Fibroblast of lung (primary cell): ENCODE measurements at regions not wholly inside any gene's neighbourhood (a gene's known extent, or its start where the extent isn't known, plus 50 kb on each side); places are given as distances from the start of the nearest gene placed in this dataset.
A peak's percentile ranks its signal among the peaks of the same experiment; 100 is the strongest.

Source experiments
- DNase-seq, 2 donors: peaks; one replicate each; pipeline versions ENCODE4 v3.0.0 to v3.0.0-alpha.2; 2010; ENCODE audit warnings: low read depth in 2 of 2
- H2AFZ ChIP-seq: 2 replicates; pipeline ENCODE4 v1.5.1; 2012; ENCODE audit warnings: low read length, control low read depth, inconsistent platforms
- H3K27ac ChIP-seq: 2 replicates; pipeline ENCODE4 v1.5.1; 2011; ENCODE audit warnings: low read length, control low read depth; ENCODE audit not compliant: insufficient read depth
- H3K27me3 ChIP-seq: 2 replicates; pipeline ENCODE4 v1.5.1; 2011; ENCODE audit warnings: mild to moderate bottlenecking, low read length; ENCODE audit not compliant: control insufficient read depth, insufficient read depth
- H3K36me3 ChIP-seq: 2 replicates; pipeline ENCODE4 v1.5.1; 2011; ENCODE audit warnings: low read length; ENCODE audit not compliant: control insufficient read depth, insufficient read depth
- H3K4me1 ChIP-seq: 2 replicates; pipeline ENCODE4 v1.5.1; 2011; ENCODE audit warnings: low read length; ENCODE audit not compliant: control insufficient read depth, insufficient read depth; ENCODE audit errors: extremely low read depth
- H3K4me2 ChIP-seq: 2 replicates; pipeline ENCODE4 v1.5.1; 2011; ENCODE audit warnings: low read length, control low read depth; ENCODE audit not compliant: insufficient read depth; ENCODE audit errors: extremely low read depth
- H3K4me3 ChIP-seq, 4 experiments: fragments of 200-600 bp in 1 of 4; sonication (generic) in 1 of 4; replicated peaks in 1 of 4; 2 replicates each; pipeline ENCODE4 v1.5.1; 2011 to 2016; ENCODE audit warnings: low read length in 4 of 4, low read depth in 3 of 4, mild to moderate bottlenecking in 3 of 4, control low read depth in 2 of 4, inconsistent platforms in 1 of 4, mixed read lengths in 1 of 4; ENCODE audit not compliant: insufficient read depth in 1 of 4; ENCODE audit errors: control extremely low read depth in 1 of 4
- H3K79me2 ChIP-seq: 2 replicates; pipeline ENCODE4 v1.5.1; 2012; ENCODE audit warnings: mild to moderate bottlenecking, low read length, inconsistent platforms; ENCODE audit not compliant: control insufficient read depth, insufficient read depth
- H3K9ac ChIP-seq: 2 replicates; pipeline ENCODE4 v1.5.1; 2011; ENCODE audit warnings: mild to moderate bottlenecking, low read length, control low read depth; ENCODE audit not compliant: insufficient read depth
- H3K9me3 ChIP-seq: 2 replicates; pipeline ENCODE4 v1.5.1; 2012; ENCODE audit warnings: low read depth, low read length; ENCODE audit not compliant: control insufficient read depth, insufficient read depth
- H4K20me1 ChIP-seq: 2 replicates; pipeline ENCODE4 v1.5.1; 2011; ENCODE audit warnings: low read length; ENCODE audit not compliant: control insufficient read depth, insufficient read depth; ENCODE audit errors: extremely low read depth
- EZH2 ChIP-seq: IDR thresholded peaks from 2 replicates; pipeline ENCODE4 v1.5.1; 2012; ENCODE audit warnings: low read length, control low read depth, mild to moderate bottlenecking; ENCODE audit errors: missing control alignments
- TF ChIP-seq, protein P1 (sequence below), 2 donors: IDR thresholded peaks in 1 of 2; conservative IDR thresholded peaks in 1 of 2; 1 replicate in 1 of 2; 2 replicates in 1 of 2; pipeline ENCODE4 v1.5.1; 2011 to 2012; ENCODE audit warnings: low read length in 2 of 2, control low read depth in 1 of 2, inconsistent platforms in 1 of 2, low read depth in 1 of 2, mild to moderate bottlenecking in 1 of 2

DNA sequence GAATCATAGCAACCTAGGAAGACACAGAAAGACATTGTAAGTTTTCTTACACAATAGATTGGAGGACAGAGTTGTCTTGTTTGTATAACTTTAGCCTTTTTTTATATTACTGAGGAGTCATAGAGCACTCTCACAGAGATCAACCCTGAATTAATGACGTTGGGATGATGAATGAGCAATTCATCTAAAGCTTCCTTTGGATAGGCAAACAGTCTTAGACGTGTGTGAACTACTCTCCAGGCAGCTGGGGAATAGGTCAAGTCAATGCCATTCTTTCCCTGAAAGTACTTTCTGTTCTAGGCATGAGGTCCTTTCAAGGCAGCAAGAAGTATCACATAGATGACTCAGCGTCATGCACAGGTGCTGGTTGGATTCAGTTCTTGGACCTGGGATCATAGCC is 369.1 kb upstream of the NOVA1 start:
- H3K36me3 ChIP-seq, result no peaks in the 10 kb centered on the region
- H3K4me1 ChIP-seq, result no peaks in the 10 kb centered on the region
- H3K27ac ChIP-seq, result no peak overlapping the region
- TF ChIP-seq, protein P1, sequence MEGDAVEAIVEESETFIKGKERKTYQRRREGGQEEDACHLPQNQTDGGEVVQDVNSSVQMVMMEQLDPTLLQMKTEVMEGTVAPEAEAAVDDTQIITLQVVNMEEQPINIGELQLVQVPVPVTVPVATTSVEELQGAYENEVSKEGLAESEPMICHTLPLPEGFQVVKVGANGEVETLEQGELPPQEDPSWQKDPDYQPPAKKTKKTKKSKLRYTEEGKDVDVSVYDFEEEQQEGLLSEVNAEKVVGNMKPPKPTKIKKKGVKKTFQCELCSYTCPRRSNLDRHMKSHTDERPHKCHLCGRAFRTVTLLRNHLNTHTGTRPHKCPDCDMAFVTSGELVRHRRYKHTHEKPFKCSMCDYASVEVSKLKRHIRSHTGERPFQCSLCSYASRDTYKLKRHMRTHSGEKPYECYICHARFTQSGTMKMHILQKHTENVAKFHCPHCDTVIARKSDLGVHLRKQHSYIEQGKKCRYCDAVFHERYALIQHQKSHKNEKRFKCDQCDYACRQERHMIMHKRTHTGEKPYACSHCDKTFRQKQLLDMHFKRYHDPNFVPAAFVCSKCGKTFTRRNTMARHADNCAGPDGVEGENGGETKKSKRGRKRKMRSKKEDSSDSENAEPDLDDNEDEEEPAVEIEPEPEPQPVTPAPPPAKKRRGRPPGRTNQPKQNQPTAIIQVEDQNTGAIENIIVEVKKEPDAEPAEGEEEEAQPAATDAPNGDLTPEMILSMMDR (conservative IDR thresholded peaks at IDR 0.05 in 1 of 2, IDR thresholded peaks at IDR 0.05 in 1 of 2; ENCODE audit: low read depth in 1 of 2, low read length in 2 of 2), result no peak
- no peak for TF ChIP-seq EZH2
- H3K4me2 ChIP-seq, result no peak overlapping the region
- DNase-seq, result peak; percentile 15 to 32
- no peaks in the 10 kb centered on the region for H3K79me2 ChIP-seq
- H3K4me3 ChIP-seq, result no peak overlapping the region
- H3K27me3 ChIP-seq, result no peaks in the 10 kb centered on the region
- H3K9me3 ChIP-seq, result no peaks in the 10 kb centered on the region
- no peak overlapping the region for H2AFZ ChIP-seq
- no peak overlapping the region for H3K9ac ChIP-seq
- H4K20me1 ChIP-seq, result no peaks in the 10 kb centered on the region

DNA sequence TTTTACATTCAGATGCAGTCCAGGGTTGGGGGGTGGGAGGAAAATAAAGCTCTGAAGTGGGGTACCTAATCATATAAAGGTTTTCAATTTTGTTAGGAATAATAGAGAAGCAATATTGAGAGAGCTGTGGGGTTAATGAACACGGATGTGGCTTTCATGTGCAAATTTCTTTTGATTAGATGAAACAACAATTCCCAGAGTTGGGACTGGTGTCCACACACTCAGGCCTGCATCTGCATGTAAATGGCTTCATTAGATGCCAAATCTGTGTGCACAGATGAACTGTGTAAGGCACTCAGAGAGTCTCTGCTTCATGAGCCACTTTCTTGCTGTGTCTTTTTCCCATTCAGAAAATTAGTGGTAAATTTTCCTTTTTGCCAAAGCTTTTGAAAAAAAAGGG is 377.1 kb upstream of the NOVA1 start:
- no peak overlapping the region for H3K27ac ChIP-seq
- no peaks in the 10 kb centered on the region for H4K20me1 ChIP-seq
- no peak overlapping the region for H3K4me2 ChIP-seq
- no peak overlapping the region for H2AFZ ChIP-seq
- DNase-seq, result no peak
- H3K79me2 ChIP-seq, result no peaks in the 10 kb centered on the region
- no peaks in the 10 kb centered on the region for H3K4me1 ChIP-seq
- no peaks in the 10 kb centered on the region for H3K27me3 ChIP-seq
- TF ChIP-seq, protein P1 (conservative IDR thresholded peaks at IDR 0.05 in 1 of 2, IDR thresholded peaks at IDR 0.05 in 1 of 2; ENCODE audit: low read depth in 1 of 2, low read length in 2 of 2), result no peak
- TF ChIP-seq EZH2, result no peak
- H3K4me3 ChIP-seq, result no peak overlapping the region
- H3K9me3 ChIP-seq, result no peaks in the 10 kb centered on the region
- no peaks in the 10 kb centered on the region for H3K36me3 ChIP-seq
- no peak overlapping the region for H3K9ac ChIP-seq

DNA sequence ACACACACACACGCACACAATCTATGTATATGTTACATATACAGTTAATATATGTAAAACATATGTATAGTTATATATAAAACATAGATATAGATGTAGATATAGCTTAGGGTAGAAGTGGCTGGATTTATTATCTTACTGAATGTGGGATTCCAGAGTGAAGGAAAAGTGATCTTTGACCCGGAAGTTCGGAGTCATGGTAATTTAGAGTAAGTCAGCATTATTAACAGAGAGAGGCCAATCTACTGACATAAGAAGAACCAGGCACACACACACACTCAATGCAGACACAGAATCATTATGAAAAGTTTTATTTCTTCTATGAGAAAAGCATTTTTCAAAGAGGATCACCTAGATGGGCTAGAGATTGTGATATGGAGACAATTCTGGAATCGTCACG is 384.2 kb upstream of the NOVA1 start:
- Histone ChIP-seq H2AFZ (no peak overlapping the region), H3K27ac (no peak overlapping the region), H3K36me3 (no peaks in the 10 kb centered on the region), H3K9me3 (no peaks in the 10 kb centered on the region), H3K4me1 (no peaks in the 10 kb centered on the region), H3K4me3 (no peak overlapping the region), H3K9ac (no peak overlapping the region), H3K4me2 (no peak overlapping the region), H3K79me2 (no peaks in the 10 kb centered on the region), H4K20me1 (no peaks in the 10 kb centered on the region), H3K27me3 (no peaks in the 10 kb centered on the region)
- no peak for TF ChIP-seq EZH2
- TF ChIP-seq, protein P1 (conservative IDR thresholded peaks at IDR 0.05 in 1 of 2, IDR thresholded peaks at IDR 0.05 in 1 of 2; ENCODE audit: low read depth in 1 of 2, low read length in 2 of 2), result no peak
- DNase-seq, result no peak
